Gastroesophageal sphincter (tissue), 3 donors: ENCODE measurements at regions not wholly inside any gene's neighbourhood (a gene's known extent, or its start where the extent isn't known, plus 50 kb on each side); places are given as distances from the start of the nearest gene placed in this dataset.

Source experiments
- CTCF ChIP-seq, 4 experiments: fragments of 200-600 bp in 2 of 4; fragments of 450-650 bp in 2 of 4; sonication (generic) in 1 of 4; IDR thresholded peaks; one replicate each; pipeline ENCODE4 v1.5.1; 2017 to 2019; ENCODE audit warnings: antibody characterized with exemption in 4 of 4, mild to moderate bottlenecking in 2 of 4, moderate library complexity in 2 of 4
- POLR2A ChIP-seq, 2 donors: fragments of 450-650 bp; IDR thresholded peaks; one replicate each; pipeline ENCODE4 v1.6.1; 2017; ENCODE audit warnings: antibody characterized with exemption in 2 of 2, mild to moderate bottlenecking in 2 of 2, moderate library complexity in 1 of 2
- POLR2AphosphoS5 ChIP-seq: sonication (generic); formaldehyde crosslinking; IDR thresholded peaks from one replicate; pipeline ENCODE4 v1.6.1; 2017; ENCODE audit warnings: antibody characterized with exemption

DNA sequence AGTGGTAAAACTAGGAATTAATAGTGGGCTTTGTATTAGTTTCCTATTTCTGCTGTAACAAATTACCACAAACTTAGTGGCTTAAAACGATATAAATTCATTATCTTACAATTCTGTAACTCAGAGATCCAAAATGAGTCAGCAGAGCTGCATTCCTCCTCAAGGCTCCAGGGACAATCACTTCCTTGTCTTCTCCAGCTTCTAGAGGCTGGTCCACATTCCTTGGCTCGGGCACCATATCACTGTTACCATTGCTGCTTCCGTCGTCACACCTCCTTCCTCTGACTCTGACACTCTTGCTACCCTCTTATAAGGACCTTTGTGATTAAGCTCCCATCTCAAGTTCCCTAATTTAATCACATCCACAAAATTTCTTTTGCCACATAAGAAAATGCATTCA, 567.8 kb upstream of the KLHL29 start:
- TF ChIP-seq CTCF (IDR thresholded peaks at IDR 0.05), result no peak
- TF ChIP-seq POLR2AphosphoS5, result no peak
- TF ChIP-seq POLR2A (IDR thresholded peaks at IDR 0.05), result no peak
